ENCODE measurements at regions not wholly inside any gene's neighbourhood (a gene's known extent, or its start where the extent isn't known, plus 50 kb on each side); places are given as distances from the start of the nearest gene placed in this dataset.

GRCh38 chr2:103960129-103960513, 893.8 kb upstream of the POU3F3 start:
- no peak for DNase-seq

GRCh38 chr2:103960951-103961350, 893.0 kb upstream of the POU3F3 start:
- no peak for DNase-seq

DNA sequence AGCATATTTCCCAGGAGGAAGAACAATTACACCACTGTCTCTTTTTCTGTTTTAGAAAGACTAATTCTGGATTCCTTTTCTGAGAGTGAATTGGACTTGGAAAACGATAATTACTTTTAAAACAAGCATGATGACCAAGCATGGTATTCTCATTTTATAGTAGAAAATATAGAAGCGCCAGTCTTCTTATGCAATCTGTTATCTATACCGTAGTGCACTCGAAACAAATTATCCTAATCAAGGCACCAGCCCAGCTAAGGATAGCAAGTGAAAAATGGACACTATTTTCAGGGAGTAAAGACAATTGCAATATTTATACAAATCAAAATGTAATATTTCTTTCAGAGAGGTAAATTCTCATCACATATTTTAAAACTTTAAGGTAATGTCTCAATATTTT, 892.1 kb upstream of the POU3F3 start:
- DNase-seq: no peak

- DNase-seq: no peak
Observed at GRCh38 chr2:103962670-103963069, 891.2 kb upstream of the POU3F3 start.

DNA sequence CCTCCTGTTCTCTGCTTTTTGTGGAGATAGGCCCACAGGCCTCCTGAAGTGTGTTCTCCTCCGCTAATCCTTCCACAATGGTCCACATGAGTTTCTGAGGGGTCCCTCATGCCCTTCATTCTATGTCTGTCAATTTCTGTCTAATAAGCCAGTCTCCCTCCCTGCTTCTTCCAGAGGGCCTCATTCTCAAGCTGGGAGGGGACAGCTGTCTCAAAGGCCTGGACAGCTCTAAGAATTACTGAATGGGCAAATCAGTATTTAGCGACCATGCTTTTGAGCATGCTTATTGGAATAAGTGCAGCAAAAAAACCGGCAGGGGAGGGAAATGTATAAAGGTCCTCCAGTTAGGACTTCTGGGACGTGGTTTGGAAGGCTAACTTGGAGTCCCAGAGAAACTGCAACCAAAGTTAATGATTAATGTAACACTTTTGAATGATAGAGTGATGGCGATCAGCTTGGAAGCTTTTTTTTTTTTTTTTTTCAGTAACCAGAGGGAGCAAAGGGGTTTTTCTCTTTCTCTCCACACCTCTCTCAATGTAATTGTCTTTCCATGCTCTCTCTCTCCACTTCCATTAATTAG, 890.7 kb upstream of the POU3F3 start:
- DNase-seq: no peak

GRCh38 chr2:103977241-103977640, 876.7 kb upstream of the POU3F3 start:
- DNase-seq: no peak

GRCh38 chr2:103977668-103978067, 876.2 kb upstream of the POU3F3 start:
- no peak for DNase-seq

- no peak for DNase-seq
Observed at GRCh38 chr2:103980401-103980800, 873.5 kb upstream of the POU3F3 start.

DNA sequence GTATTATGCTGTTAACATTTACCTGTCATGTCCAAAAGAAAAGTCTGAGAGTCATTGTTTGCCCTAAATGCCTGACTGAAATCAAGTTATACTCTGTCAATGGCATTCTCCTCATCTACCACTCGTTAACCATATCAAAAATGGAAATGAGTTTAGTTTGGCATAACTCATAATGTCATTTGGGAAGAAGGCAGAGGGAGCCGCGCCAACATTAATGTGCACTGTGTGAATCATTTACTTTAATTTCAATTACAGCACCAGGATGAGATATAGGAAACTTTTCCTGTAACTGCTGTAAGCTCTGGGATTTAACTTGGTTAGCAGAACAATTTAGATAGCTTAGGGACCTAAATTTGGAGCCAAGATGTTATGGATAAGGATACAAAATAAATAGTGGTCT, 871.2 kb upstream of the POU3F3 start:
- no peak for DNase-seq

- DNase-seq: no peak
Observed at GRCh38 chr2:103986001-103986400, 867.9 kb upstream of the POU3F3 start.

- no peak for DNase-seq
Observed at GRCh38 chr2:103991591-103991990, 862.3 kb upstream of the POU3F3 start.

GRCh38 chr2:104004821-104005220, 849.1 kb upstream of the POU3F3 start:
- DNase-seq: no peak

DNA sequence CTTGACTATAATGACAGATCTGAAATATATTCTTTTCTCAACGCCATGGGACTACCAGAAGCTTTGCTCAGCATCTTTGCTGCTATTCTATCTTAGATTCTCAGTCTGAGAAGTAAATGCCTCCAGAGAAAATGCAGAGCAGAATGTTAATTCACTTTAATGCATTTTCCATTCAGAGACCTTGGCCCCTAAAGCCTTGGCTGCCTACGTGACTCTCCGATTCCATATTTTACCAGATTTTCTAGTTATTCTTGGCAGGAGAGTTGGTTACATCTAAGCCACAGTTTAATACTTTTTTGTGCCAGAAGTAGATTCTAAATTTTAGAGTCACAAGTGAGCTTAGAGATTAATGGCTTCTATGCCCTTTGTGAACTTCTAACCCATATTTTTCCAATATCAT, 837.1 kb upstream of the POU3F3 start:
- no peak for DNase-seq

DNA sequence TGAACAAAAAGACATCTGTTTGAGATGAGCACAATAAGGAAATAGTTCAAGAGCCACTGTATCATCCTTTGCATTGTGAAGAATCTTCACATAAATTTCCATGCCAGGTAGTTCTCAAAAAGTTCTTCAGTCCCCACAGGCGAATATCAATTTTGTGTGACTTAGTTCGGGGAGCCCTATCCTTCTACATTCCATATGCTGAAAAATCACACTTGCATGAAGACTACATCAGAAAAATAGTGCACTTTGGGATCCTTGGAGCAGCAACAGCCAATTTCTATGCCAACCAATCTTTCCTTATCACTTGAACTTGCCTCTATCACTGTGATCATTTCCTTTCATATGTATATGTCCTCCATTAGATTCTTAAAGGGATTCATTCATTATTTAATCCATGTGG, 830.6 kb upstream of the POU3F3 start:
- no peak for DNase-seq

DNA sequence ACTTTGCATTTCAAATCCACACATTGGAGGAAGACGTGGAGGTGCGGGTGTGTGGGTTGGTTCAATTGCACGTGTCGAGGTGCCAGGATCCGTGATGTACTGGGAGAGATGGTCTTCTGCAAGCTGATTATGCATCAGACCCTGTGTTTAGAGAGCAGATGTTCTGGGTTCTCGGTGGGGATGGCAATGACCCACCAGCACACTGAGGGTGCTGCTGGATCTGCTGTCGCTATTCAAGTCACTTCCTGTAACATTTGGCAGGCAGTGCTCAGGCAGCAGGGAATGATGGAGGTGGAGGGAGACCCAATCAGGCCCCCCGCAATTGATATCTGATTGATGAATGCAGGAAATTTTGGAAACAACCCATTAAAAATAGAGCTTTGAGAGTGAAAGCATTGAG, 830.1 kb upstream of the POU3F3 start:
- DNase-seq: no peak

GRCh38 chr2:104025295-104025694, 828.6 kb upstream of the POU3F3 start:
- DNase-seq: no peak

DNA sequence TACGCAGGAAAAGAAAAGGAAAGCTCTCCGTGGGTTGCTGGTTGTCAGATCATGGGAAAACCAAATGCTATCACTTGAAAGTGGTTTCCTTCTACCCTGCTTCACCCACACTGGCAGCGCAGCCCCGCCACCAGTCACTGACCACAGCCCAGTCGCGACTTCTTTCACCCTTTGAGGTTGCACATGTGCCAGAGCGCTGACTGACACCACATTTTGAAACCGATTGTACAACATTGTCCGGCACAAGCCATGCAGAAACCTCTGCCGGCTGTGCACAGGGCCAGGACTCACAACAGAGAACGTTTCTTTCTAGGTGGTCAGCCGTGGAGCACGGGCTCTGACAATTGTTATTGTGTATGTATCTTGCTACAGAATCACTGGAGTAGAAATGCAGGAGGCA, 827.2 kb upstream of the POU3F3 start:
- DNase-seq: no peak

- DNase-seq: no peak
Observed at GRCh38 chr2:104027321-104027720, 826.6 kb upstream of the POU3F3 start.

DNA sequence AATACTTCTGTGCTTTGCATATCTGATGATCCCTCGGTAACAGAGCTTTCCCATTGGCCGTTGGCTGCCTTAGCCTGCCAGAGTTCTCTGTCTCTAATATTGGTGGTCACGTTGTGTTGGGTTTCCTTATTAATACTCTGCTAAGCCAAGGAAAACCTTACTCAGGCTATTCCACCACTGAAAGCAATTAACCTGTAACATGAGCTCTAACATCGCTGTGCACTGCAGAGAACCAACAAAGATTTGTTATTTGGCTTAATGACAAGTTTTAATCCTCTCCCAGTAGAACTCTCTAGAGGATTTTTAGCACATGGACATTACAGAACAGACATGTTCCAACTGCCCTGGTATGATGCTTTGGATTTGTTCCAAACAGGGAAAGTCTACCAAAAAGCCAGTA, 825.9 kb upstream of the POU3F3 start:
- DNase-seq: no peak

DNA sequence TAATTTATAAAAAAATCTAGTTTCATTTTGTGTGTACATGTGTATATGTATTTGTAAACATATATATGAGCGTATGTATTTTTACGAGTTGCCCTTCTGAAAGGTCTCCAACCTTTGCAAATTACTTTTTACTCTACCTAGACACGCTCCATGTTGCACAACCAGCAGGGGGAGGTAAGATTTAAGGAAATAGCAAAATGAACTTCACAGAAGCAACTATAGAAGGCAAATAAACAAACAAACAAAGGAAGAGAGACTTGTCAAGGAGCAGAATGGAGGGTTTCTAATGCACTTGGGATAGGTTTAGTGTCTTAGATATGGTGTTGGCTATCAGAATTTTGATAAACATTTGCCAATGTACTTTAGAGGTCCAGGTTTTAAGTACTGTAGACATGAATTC, 820.5 kb upstream of the POU3F3 start:
- DNase-seq: peak; percentile 51

GRCh38 chr2:104040771-104041170, 813.1 kb upstream of the POU3F3 start:
- no peak for DNase-seq

DNA sequence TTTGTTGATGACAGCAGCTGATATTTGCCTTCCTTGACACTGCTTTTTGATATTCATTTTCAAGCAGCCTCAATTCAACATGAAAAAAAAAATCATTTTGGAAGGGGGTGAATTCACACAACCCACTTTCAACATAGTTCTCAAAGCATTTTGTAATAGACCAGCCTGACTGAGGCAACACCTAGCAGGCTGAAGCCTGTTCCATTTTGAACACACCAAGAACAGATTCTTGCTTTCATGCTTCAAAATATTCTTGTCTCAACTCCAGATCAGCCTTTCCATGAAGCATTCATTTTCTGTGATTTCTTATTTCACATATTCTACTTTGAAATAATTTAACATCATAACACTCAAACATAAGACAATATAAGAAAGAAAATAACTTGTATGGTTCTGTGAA, 812.6 kb upstream of the POU3F3 start:
- no peak for DNase-seq

DNA sequence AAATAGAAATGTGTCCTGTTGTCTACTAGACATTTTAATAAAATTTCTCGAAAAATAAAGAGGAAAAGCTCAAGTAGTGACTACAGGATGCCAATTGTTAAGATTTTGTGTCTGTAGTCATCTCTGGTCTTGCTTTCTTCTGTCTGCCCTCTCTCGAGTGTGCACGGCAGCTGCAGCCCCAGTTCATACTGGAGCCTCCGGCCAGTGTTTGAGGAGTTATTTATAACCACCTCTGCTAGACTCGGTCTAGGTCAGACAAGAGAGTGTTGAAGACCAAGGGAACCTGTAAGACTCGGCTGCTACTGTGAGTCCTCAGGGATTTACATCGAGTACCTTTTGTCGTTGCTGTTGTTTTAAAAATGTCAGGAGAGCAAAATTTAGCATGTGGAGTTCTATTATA, 810.1 kb upstream of the POU3F3 start:
- peak; percentile 43 for DNase-seq

DNA sequence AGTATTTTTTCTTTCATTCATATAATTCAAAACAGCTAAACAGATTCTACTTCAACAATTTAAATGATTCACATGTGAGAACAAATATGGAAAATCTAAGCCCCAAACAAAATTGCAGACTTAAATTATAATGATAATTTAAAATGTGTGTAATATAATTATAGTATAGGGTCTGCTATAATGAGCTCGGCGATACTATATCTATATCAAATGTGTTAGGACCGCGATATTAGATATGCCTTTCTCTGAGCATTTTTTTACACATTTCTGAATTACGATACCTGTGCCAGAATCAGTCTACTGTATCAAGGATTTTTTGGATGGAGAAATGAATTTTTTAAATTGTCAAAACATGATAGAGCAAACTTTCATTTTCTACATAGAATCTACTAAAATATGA, 808.8 kb upstream of the POU3F3 start:
- DNase-seq: no peak

DNA sequence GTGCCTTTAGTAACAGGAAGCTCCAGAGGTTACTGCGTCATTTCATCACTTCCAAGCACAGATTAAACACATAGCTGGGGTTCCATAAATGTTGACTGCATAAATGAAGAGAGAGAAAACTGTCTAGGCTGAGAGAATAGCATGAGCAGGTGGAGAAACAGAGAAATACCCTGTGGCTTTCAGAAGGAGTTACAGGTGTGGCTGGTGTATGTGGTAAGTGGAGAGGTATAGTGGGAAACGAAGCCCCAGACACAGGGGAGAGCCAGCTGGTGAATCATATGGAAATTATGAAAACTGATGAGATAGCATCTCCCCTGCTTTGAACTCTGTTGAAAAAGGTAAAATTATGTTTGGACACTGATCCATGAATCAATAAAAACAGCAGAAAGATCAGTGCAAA, 807.4 kb upstream of the POU3F3 start:
- DNase-seq: peak; percentile 14

DNA sequence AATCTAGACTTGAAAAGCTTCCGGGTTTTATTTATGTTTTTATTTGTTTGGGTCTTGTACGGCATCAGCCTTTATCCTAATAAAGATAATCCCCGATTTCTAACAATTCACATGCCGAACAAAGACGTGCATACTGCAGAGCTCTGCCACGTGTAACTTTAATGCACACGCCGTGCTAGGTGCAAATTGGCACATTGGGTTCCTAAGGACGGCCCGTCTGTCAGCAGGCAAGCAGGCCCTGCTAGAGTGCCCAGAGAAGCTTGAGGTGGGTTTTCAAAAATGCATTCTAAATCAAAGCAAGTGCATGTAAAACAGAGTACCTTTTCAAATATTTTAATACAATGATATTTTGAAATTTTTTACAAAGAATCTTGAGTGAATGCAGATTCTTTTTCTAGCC, 806.4 kb upstream of the POU3F3 start:
- DNase-seq: no peak

Data from NCI-H526 treated with DMSO at 0.1 percent for 48 hours (cell line).